Neural crest cell (in vitro differentiated cells): ENCODE measurements at regions not wholly inside any gene's neighbourhood (a gene's known extent, or its start where the extent isn't known, plus 50 kb on each side); places are given as distances from the start of the nearest gene placed in this dataset.
"Not testable (repeated sequence)": the region's sequence is repeated elsewhere in the genome, so short reads cannot be mapped to it uniquely, and the experiment has no call there.

ENCODE experiments used
- DNase-seq: peaks from one replicate; pipeline ENCODE4 v3.0.0; 2021; ENCODE audit warnings: low read depth, mixed read lengths, low spot score
- H3K27ac Mint-ChIP-seq: one replicate; pipeline ENCODE4 v1.8.0; 2021; ENCODE audit warnings: mild to moderate bottlenecking, mixed read lengths; ENCODE audit not compliant: unreplicated experiment
- H3K27me3 Mint-ChIP-seq: 2 replicates; pipeline ENCODE4 v1.8.0; 2021; ENCODE audit warnings: low read depth, mild to moderate bottlenecking, mixed read lengths
- H3K36me3 Mint-ChIP-seq: 2 replicates; pipeline ENCODE4 v1.8.0; 2021; ENCODE audit warnings: low read depth, mild to moderate bottlenecking, mixed read lengths
- H3K4me1 Mint-ChIP-seq: 2 replicates; pipeline ENCODE4 v1.8.0; 2021; ENCODE audit warnings: mixed read lengths
- H3K4me3 Mint-ChIP-seq: one replicate; pipeline ENCODE4 v1.8.0; 2021; ENCODE audit warnings: mild to moderate bottlenecking, mixed read lengths
- H3K9me3 Mint-ChIP-seq: 2 replicates; pipeline ENCODE4 v1.8.0; 2021; ENCODE audit warnings: mixed read lengths
- TF ChIP-seq, protein P1 (sequence below): fragments of 200-600 bp; sonication (generic); conservative IDR thresholded peaks from 2 replicates; pipeline ENCODE4 v1.5.0; 2021; ENCODE audit warnings: antibody characterized with exemption, mild to moderate bottlenecking

- DNase-seq: no peak
- Mint-ChIP-seq H3K4me3 (no peak overlapping the region), H3K4me1 (peaks cover 6% of the 10 kb centered on the region), H3K27me3 (no peaks in the 10 kb centered on the region), H3K9me3 (peaks cover 19% of the 10 kb centered on the region), H3K27ac (no peak overlapping the region), H3K36me3 (peaks cover 9% of the 10 kb centered on the region)
- TF ChIP-seq, protein P1, sequence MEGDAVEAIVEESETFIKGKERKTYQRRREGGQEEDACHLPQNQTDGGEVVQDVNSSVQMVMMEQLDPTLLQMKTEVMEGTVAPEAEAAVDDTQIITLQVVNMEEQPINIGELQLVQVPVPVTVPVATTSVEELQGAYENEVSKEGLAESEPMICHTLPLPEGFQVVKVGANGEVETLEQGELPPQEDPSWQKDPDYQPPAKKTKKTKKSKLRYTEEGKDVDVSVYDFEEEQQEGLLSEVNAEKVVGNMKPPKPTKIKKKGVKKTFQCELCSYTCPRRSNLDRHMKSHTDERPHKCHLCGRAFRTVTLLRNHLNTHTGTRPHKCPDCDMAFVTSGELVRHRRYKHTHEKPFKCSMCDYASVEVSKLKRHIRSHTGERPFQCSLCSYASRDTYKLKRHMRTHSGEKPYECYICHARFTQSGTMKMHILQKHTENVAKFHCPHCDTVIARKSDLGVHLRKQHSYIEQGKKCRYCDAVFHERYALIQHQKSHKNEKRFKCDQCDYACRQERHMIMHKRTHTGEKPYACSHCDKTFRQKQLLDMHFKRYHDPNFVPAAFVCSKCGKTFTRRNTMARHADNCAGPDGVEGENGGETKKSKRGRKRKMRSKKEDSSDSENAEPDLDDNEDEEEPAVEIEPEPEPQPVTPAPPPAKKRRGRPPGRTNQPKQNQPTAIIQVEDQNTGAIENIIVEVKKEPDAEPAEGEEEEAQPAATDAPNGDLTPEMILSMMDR: no peak
These were observed 657.7 kb upstream of the TBL1XR1 start for GRCh38 chr3:177855021-177855420.

DNA sequence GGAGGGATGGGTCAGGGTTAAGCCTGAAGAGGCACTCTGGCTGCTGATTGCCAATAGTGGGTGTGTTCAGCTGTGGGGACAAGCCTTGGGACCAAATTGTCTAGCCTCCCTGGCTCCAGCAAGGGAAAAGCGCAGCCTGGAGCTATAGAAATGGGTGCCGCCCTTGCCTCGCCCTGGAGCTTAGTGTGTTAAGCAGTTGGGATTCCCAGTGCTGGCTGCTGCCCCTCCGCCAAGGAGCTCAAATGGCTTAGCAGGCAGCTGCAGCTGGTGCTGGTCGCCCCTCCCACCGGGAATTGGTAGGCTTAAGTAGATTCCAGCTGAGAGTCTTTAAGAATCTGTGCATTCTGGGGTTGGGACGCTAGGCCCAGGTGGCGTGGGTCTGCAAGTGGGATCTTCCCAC lies 662.9 kb upstream of the TBL1XR1 start:
- H3K27me3 Mint-ChIP-seq: no peaks in the 10 kb centered on the region

GRCh38 chr3:177862962-177863491 lies 665.7 kb upstream of the TBL1XR1 start:
- peaks cover 20% of the 10 kb centered on the region for H3K36me3 Mint-ChIP-seq
- no peaks in the 10 kb centered on the region for H3K27me3 Mint-ChIP-seq
- no peak for DNase-seq
- H3K4me3 Mint-ChIP-seq: no peak overlapping the region
- H3K4me1 Mint-ChIP-seq: no peaks in the 10 kb centered on the region
- peaks cover 24% of the 10 kb centered on the region for H3K9me3 Mint-ChIP-seq
- TF ChIP-seq, protein P1: no peak
- H3K27ac Mint-ChIP-seq: no peak overlapping the region

More for the DNA sequence above, 662.9 kb upstream of the TBL1XR1 start:
- no peak for DNase-seq
- TF ChIP-seq, protein P1: no peak
- H3K36me3 Mint-ChIP-seq: peaks cover 14% of the 10 kb centered on the region
- H3K4me3 Mint-ChIP-seq: no peak overlapping the region
- H3K4me1 Mint-ChIP-seq: no peaks in the 10 kb centered on the region
- H3K9me3 Mint-ChIP-seq: peaks cover 28% of the 10 kb centered on the region
- H3K27ac Mint-ChIP-seq: no peak overlapping the region

DNA sequence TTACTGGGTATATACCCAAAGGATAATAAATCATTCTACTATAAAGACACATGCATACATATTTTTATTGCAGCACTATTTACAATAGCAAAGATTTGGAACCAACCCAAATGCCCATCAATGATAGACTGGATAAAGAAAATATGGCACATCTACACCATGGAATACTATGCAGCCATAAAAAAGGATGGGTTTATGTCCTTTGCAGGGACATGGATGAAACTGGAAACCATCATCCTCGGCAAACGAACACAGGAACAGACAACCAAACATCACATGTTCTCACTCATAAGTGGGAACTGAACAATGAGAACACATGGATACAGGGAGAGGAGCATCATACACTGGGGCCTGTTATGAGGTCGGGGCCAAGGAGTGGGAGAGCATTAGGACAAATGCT lies 665.0 kb upstream of the KCNMB2 start:
- H3K27me3 Mint-ChIP-seq: not testable (repeated sequence)
- peaks cover 25% of the 10 kb centered on the region for H3K9me3 Mint-ChIP-seq

DNA sequence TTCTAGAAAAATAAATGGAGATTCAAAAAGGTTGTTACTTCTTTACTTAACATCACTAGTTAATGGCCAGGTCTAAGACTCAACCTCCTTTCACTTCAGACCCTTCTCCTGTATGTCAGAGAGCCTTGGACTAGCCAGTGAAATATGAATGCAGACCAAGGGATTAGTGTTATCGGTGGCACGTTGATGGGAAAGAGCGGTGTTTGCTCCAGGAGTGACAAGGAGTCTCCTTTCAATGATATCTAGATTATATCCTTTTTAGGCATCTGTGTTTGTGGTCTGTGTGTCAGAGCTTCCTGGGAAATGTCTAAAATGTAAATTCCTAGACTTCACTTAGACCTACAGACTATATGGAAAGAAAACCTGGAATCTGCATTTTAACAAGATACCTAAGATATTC lies 658.0 kb upstream of the KCNMB2 start:
- DNase-seq: no peak
- Mint-ChIP-seq H3K27ac (no peak overlapping the region), H3K9me3 (no peaks in the 10 kb centered on the region), H3K36me3 (no peaks in the 10 kb centered on the region), H3K4me1 (peaks cover 13% of the 10 kb centered on the region), H3K4me3 (no peak overlapping the region), H3K27me3 (no peaks in the 10 kb centered on the region)
- TF ChIP-seq, protein P1: no peak

More for the DNA sequence above, 665.0 kb upstream of the KCNMB2 start:
- not testable (repeated sequence) for H3K27ac Mint-ChIP-seq, DNase-seq, H3K4me3 Mint-ChIP-seq
- H3K4me1 Mint-ChIP-seq: peaks cover 13% of the 10 kb centered on the region
- peaks cover 29% of the 10 kb centered on the region for H3K36me3 Mint-ChIP-seq

DNA sequence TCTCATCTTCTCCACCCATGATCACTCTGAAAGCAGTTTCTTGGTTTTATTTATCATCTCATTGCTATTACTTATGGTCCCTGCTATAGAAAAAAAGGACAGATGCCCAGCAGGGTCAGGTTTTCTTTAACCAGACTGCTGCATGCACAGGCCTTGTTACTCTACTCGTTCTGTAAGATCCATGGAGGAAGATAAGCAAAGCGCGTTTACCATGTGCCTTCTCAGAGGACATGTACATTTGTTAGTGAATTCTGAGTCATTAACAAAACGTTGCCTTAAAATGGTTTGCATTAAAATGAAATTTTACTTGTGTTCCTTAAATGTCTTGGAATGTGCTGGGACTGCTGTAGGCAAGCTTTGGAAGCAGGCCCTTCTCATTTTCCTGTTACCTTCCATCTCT lies 657.3 kb upstream of the KCNMB2 start:
- Mint-ChIP-seq H3K36me3 (no peaks in the 10 kb centered on the region), H3K9me3 (no peaks in the 10 kb centered on the region), H3K4me3 (no peak overlapping the region), H3K27ac (no peak overlapping the region), H3K27me3 (no peaks in the 10 kb centered on the region), H3K4me1 (peaks cover 13% of the 10 kb centered on the region)
- TF ChIP-seq, protein P1: no peak
- no peak for DNase-seq
